Peyer's patch (tissue), 4 donors: ENCODE measurements at regions not wholly inside any gene's neighbourhood (a gene's known extent, or its start where the extent isn't known, plus 50 kb on each side); places are given as distances from the start of the nearest gene placed in this dataset.

Experiments
- DNase-seq, 3 donors: peaks; one replicate each; pipeline ENCODE4 v3.0.0-alpha.2; 2017 to 2019
- H3K27ac ChIP-seq, 4 donors: fragments of 200-600 bp; sonication (generic); one replicate each; pipeline ENCODE4 v1.5.1; 2016 to 2019
- H3K27me3 ChIP-seq, 2 donors: fragments of 200-600 bp; sonication (generic); one replicate each; pipeline ENCODE4 v1.5.1; 2019
- H3K36me3 ChIP-seq, 3 donors: fragments of 200-600 bp; sonication (generic); one replicate each; pipeline ENCODE4 v1.5.1; 2016 to 2019
- H3K4me1 ChIP-seq, 4 donors: fragments of 200-600 bp; sonication (generic); one replicate each; pipeline ENCODE4 v1.5.1; 2016 to 2019
- H3K4me3 ChIP-seq, 4 donors: fragments of 200-600 bp; sonication (generic); 1 replicate in 3 of 4; 2 replicates in 1 of 4; pipeline ENCODE4 v1.5.1; 2016 to 2019; ENCODE audit warnings: mild to moderate bottlenecking in 1 of 4
- H3K9me3 ChIP-seq, 4 donors: fragments of 200-600 bp; sonication (generic); one replicate each; pipeline ENCODE4 v1.5.1; 2016 to 2019; ENCODE audit warnings: mild to moderate bottlenecking in 1 of 4
- CTCF ChIP-seq, 6 experiments: fragments of 450-650 bp in 4 of 6; fragments of 200-600 bp in 2 of 6; sonication (generic) in 1 of 6; IDR thresholded peaks; one replicate each; pipeline ENCODE4 v1.5.1; 2017 to 2019; ENCODE audit warnings: antibody characterized with exemption in 6 of 6, mild to moderate bottlenecking in 3 of 6, moderate library complexity in 1 of 6
- POLR2A ChIP-seq, 2 donors: fragments of 450-650 bp; IDR thresholded peaks; one replicate each; pipeline ENCODE4 v1.5.1; 2017; ENCODE audit warnings: antibody characterized with exemption in 2 of 2, mild to moderate bottlenecking in 2 of 2, moderate library complexity in 2 of 2

- TF ChIP-seq POLR2A (IDR thresholded peaks at IDR 0.05) (no peak), CTCF (IDR thresholded peaks at IDR 0.05) (no peak)
- Histone ChIP-seq H3K4me3 (no peak overlapping the region), H3K4me1 (no peaks in the 10 kb centered on the region), H3K9me3 (no peaks in the 10 kb centered on the region), H3K36me3 (no peaks in the 10 kb centered on the region), H3K27ac (no peak overlapping the region), H3K27me3 (no peaks in the 10 kb centered on the region)
- no peak for DNase-seq
Measured at GRCh38 chr3:8210882-8211341, 290.7 kb upstream of the LMCD1 start.

- H3K4me3 ChIP-seq: no peak overlapping the region
- no peak for TF ChIP-seq CTCF (IDR thresholded peaks at IDR 0.05)
- TF ChIP-seq POLR2A (IDR thresholded peaks at IDR 0.05): no peak
- H3K27me3 ChIP-seq: no peaks in the 10 kb centered on the region
- H3K4me1 ChIP-seq: no peaks in the 10 kb centered on the region
- no peaks in the 10 kb centered on the region for H3K9me3 ChIP-seq
- DNase-seq: no peak
- H3K27ac ChIP-seq: no peak overlapping the region
- no peaks in the 10 kb centered on the region for H3K36me3 ChIP-seq
Measured at GRCh38 chr3:8212794-8213193, 288.8 kb upstream of the LMCD1 start.

GRCh38 chr3:8213286-8213685 lies 288.3 kb upstream of the LMCD1 start:
- Histone ChIP-seq H3K4me1 (no peaks in the 10 kb centered on the region), H3K27ac (no peak overlapping the region), H3K9me3 (no peaks in the 10 kb centered on the region), H3K36me3 (no peaks in the 10 kb centered on the region), H3K27me3 (no peaks in the 10 kb centered on the region), H3K4me3 (no peak overlapping the region)
- DNase-seq: no peak
- TF ChIP-seq POLR2A (IDR thresholded peaks at IDR 0.05) (no peak), CTCF (IDR thresholded peaks at IDR 0.05) (no peak)

- Histone ChIP-seq H3K9me3 (no peaks in the 10 kb centered on the region), H3K4me3 (no peak overlapping the region), H3K36me3 (no peaks in the 10 kb centered on the region), H3K4me1 (no peaks in the 10 kb centered on the region), H3K27ac (no peak overlapping the region), H3K27me3 (no peaks in the 10 kb centered on the region)
- DNase-seq: no peak
- TF ChIP-seq POLR2A (IDR thresholded peaks at IDR 0.05) (no peak), CTCF (IDR thresholded peaks at IDR 0.05) (no peak)
Measured at GRCh38 chr3:8215821-8216220, 285.8 kb upstream of the LMCD1 start.

- no peaks in the 10 kb centered on the region for H3K27me3 ChIP-seq
Measured at GRCh38 chr3:8218353-8218940, 283.2 kb upstream of the LMCD1 start.

More at GRCh38 chr3:8218353-8218940, 283.2 kb upstream of the LMCD1 start:
- H3K27ac ChIP-seq: no peak overlapping the region
- no peaks in the 10 kb centered on the region for H3K4me1 ChIP-seq
- H3K36me3 ChIP-seq: no peaks in the 10 kb centered on the region
- no peaks in the 10 kb centered on the region for H3K9me3 ChIP-seq
- no peak for TF ChIP-seq POLR2A (IDR thresholded peaks at IDR 0.05)
- TF ChIP-seq CTCF (IDR thresholded peaks at IDR 0.05): no peak
- no peak for DNase-seq
- H3K4me3 ChIP-seq: no peak overlapping the region
